ENCODE measurements at regions not wholly inside any gene's neighbourhood (a gene's known extent, or its start where the extent isn't known, plus 50 kb on each side); places are given as distances from the start of the nearest gene placed in this dataset.

GRCh38 chr10:113219446-113219845 is 269.4 kb downstream of the TCF7L2 start:
- Histone ChIP-seq H3K4me2 (no peak overlapping the region), H3K9ac (no peak overlapping the region), H3K4me1 (ENCODE audit: control insufficient read depth in 1 of 2, insufficient read depth in 2 of 2, low read depth in 1 of 2, low read length in 1 of 2) (peaks cover 0 to 13% of the 10 kb centered on the region in 2 experiments; a peak in 2 of 4 replicates), H3K27me3 (ENCODE audit: insufficient read depth) (no peaks in the 10 kb centered on the region), H3K36me3 (replicated peaks in 1 of 2; ENCODE audit: control insufficient read depth in 1 of 2, insufficient read depth in 2 of 2, low read length in 1 of 2) (no peaks in the 10 kb centered on the region), H4K20me1 (ENCODE audit: insufficient read depth) (no peaks in the 10 kb centered on the region), H3K9me2 (no peaks in the 10 kb centered on the region), H3K27ac (ENCODE audit: low read depth in 2 of 2, low read length in 1 of 2) (no peak overlapping the region), H3K79me2 (ENCODE audit: insufficient read depth) (no peaks in the 10 kb centered on the region), H2AFZ (ENCODE audit: low read depth) (no peak overlapping the region), H3K9me3 (no peaks in the 10 kb centered on the region), H3F3A (replicated peaks; ENCODE audit: insufficient read depth) (no peaks in the 10 kb centered on the region), H3K4me3 (ENCODE audit: low read depth in 2 of 2, low read length in 1 of 2) (no peak overlapping the region)
- ChIA-PET POLR2A (no interaction called here), CTCF (interaction anchor here (0.6 to 1.1 kb wide), 2 partner anchors 166 to 303 kb away, joined by 3 read pairs; no protein-coding TSS in a partner anchor)
- no peak for DNase-seq
- no peak for TF ChIP-seq TCF12 (IDR thresholded peaks at IDR 0.05)
- TF ChIP-seq REST (IDR thresholded peaks at IDR 0.05; ENCODE audit: low read depth, low read length) = no peak
- no peak for TF ChIP-seq CTCF (IDR thresholded peaks at IDR 0.05)
- no peak for TF ChIP-seq PBX3 (IDR thresholded peaks at IDR 0.05)
- no peak for TF ChIP-seq FOXM1 (IDR thresholded peaks at IDR 0.05; ENCODE audit: low read depth)
- no peak for TF ChIP-seq FOXJ3 (CRISPR knock-in tag; IDR thresholded peaks at IDR 0.05)
- no peak for TF ChIP-seq SIN3A (IDR thresholded peaks at IDR 0.05; ENCODE audit: borderline replicate concordance, low read depth, low read length)
- no peak for TF ChIP-seq RCOR1 (IDR thresholded peaks at IDR 0.05; ENCODE audit: low read length)
- TF ChIP-seq USF2 (IDR thresholded peaks at IDR 0.05; ENCODE audit: borderline replicate concordance, low read depth, low read length) = no peak
- WGBS (ENCODE audit: low lambda C conversion rate) = 94% methylated on average over 7 of the region's 7 CpGs
